ENCODE measurements at regions not wholly inside any gene's neighbourhood (a gene's known extent, or its start where the extent isn't known, plus 50 kb on each side); places are given as distances from the start of the nearest gene placed in this dataset.
A peak's percentile ranks its signal among the peaks of the same experiment; 100 is the strongest.

DNA sequence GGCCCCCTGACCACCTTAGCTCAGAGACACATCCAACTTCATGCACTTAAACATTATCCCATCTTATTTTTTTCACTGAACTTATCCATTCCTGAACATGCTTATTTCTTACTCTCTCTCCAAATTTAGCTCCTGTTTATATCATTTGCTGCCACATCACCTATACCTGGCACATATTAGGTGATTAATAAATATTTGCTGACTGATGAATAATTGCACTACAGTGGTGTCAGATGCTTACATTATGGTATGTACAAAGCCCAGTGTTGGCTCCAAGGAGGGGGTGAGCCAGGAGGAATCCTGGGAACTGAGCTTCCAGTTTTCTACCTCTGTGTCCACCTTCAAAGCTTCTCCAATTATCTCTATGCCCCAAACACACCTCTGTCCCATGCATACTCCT, 124.0 kb upstream of the PMFBP1 start:
- intact Hi-C loops (cut with micrococcal nuclease) = no loop called here
- Mint-ChIP-seq H3K9me3 (peaks cover 0 to 3% (median 2%) of the 10 kb centered on the region in 7 donors), H3K4me1 (no peaks in the 10 kb centered on the region), H3K36me3 (peaks cover 0 to 2% of the 10 kb centered on the region in 2 donors), H3K27ac (no peak overlapping the region), H3K4me3 (no peak overlapping the region), H3K27me3 (ENCODE audit: low read depth in 3 of 3) (no peaks in the 10 kb centered on the region)
- no peak for DNase-seq
- H3K4me1 ChIP-seq (ENCODE audit: control insufficient read depth in 1 of 2, insufficient read depth in 2 of 2, low read length in 2 of 2) = no peaks in the 10 kb centered on the region
- H3K36me3 ChIP-seq (replicated peaks in 1 of 2; ENCODE audit: control insufficient read depth in 1 of 2, insufficient read depth in 2 of 2, low read length in 2 of 2) = no peaks in the 10 kb centered on the region
- no peaks in the 10 kb centered on the region for H4K20me1 ChIP-seq (ENCODE audit: insufficient read depth, low read length)
- H3K27ac ChIP-seq (ENCODE audit: low read depth in 1 of 2, low read length in 2 of 2) = no peak overlapping the region
- H3K9me3 ChIP-seq (replicated peaks in 1 of 2; ENCODE audit: control insufficient read depth in 1 of 2, insufficient read depth in 1 of 2, low read length in 2 of 2) = no peaks in the 10 kb centered on the region
- H3K79me2 ChIP-seq (ENCODE audit: insufficient read depth, low read length) = no peaks in the 10 kb centered on the region
- H3K4me2 ChIP-seq (replicated peaks; ENCODE audit: extremely low read depth, low read length, poor library complexity, severe bottlenecking) = no peak overlapping the region
- H3K27me3 ChIP-seq (ENCODE audit: control insufficient read depth in 2 of 2, insufficient read depth in 2 of 2, low read length in 2 of 2) = no peaks in the 10 kb centered on the region
- no peak overlapping the region for H2AFZ ChIP-seq (ENCODE audit: insufficient read depth, low read depth, low read length, poor library complexity, severe bottlenecking)
- TF ChIP-seq, protein P1, sequence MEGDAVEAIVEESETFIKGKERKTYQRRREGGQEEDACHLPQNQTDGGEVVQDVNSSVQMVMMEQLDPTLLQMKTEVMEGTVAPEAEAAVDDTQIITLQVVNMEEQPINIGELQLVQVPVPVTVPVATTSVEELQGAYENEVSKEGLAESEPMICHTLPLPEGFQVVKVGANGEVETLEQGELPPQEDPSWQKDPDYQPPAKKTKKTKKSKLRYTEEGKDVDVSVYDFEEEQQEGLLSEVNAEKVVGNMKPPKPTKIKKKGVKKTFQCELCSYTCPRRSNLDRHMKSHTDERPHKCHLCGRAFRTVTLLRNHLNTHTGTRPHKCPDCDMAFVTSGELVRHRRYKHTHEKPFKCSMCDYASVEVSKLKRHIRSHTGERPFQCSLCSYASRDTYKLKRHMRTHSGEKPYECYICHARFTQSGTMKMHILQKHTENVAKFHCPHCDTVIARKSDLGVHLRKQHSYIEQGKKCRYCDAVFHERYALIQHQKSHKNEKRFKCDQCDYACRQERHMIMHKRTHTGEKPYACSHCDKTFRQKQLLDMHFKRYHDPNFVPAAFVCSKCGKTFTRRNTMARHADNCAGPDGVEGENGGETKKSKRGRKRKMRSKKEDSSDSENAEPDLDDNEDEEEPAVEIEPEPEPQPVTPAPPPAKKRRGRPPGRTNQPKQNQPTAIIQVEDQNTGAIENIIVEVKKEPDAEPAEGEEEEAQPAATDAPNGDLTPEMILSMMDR (IDR thresholded peaks at IDR 0.05) = no peak
- H3K4me3 ChIP-seq (replicated peaks in 1 of 3; ENCODE audit: low read depth in 2 of 3, low read length in 3 of 3) = no peak overlapping the region
- no peak overlapping the region for H3K9ac ChIP-seq (ENCODE audit: insufficient read depth, low read length, poor library complexity, severe bottlenecking)

DNA sequence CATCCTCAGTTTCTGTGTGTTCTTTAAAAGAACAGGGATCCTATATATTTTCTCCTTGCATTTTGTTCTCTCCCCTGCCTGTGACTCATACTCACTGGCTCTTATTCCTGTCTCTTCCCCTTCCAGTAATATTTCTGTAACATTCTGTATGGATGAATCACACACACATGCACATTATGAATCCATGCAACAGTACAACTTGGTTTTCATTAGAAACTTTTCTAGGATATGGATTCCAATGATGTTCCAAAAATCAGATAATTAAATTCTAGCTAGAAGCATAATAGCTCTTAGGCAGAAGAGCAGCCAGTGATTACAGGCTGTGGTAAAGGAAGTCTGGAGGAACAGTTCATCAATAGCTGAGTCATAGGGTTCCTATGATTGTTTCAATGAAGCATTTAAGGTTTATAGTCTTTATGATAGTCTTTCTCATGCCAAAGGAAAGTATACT, 119.6 kb upstream of the PMFBP1 start:
- Histone ChIP-seq H3K27me3 (ENCODE audit: control insufficient read depth in 2 of 2, insufficient read depth in 2 of 2, low read length in 2 of 2) (no peaks in the 10 kb centered on the region), H3K9me3 (replicated peaks in 1 of 2; ENCODE audit: control insufficient read depth in 1 of 2, insufficient read depth in 1 of 2, low read length in 2 of 2) (no peaks in the 10 kb centered on the region), H3K4me1 (ENCODE audit: control insufficient read depth in 1 of 2, insufficient read depth in 2 of 2, low read length in 2 of 2) (no peaks in the 10 kb centered on the region), H3K9ac (ENCODE audit: insufficient read depth, low read length, poor library complexity, severe bottlenecking) (no peak overlapping the region), H4K20me1 (ENCODE audit: insufficient read depth, low read length) (no peaks in the 10 kb centered on the region), H2AFZ (ENCODE audit: insufficient read depth, low read depth, low read length, poor library complexity, severe bottlenecking) (no peak overlapping the region), H3K4me3 (replicated peaks in 1 of 3; ENCODE audit: low read depth in 2 of 3, low read length in 3 of 3) (no peak overlapping the region), H3K79me2 (ENCODE audit: insufficient read depth, low read length) (no peaks in the 10 kb centered on the region), H3K36me3 (replicated peaks in 1 of 2; ENCODE audit: control insufficient read depth in 1 of 2, insufficient read depth in 2 of 2, low read length in 2 of 2) (no peaks in the 10 kb centered on the region), H3K27ac (ENCODE audit: low read depth in 1 of 2, low read length in 2 of 2) (no peak overlapping the region), H3K4me2 (replicated peaks; ENCODE audit: extremely low read depth, low read length, poor library complexity, severe bottlenecking) (no peak overlapping the region)
- peaks cover 0 to 3% (median 0%) of the 10 kb centered on the region in 7 donors for H3K9me3 Mint-ChIP-seq
- no peak for DNase-seq
- peak overlapping the region in 1 of 7 donors; percentile 1 for H3K27ac Mint-ChIP-seq
- TF ChIP-seq, protein P1 (IDR thresholded peaks at IDR 0.05) = no peak
- H3K36me3 Mint-ChIP-seq = peaks cover 3 to 7% of the 10 kb centered on the region in 2 donors
- H3K4me3 Mint-ChIP-seq = no peak overlapping the region
- intact Hi-C loops (cut with micrococcal nuclease) = no loop called here
- peaks cover 2% of the 10 kb centered on the region for H3K4me1 Mint-ChIP-seq
- no peaks in the 10 kb centered on the region for H3K27me3 Mint-ChIP-seq (ENCODE audit: low read depth in 3 of 3)
